H1 (cell line): ENCODE measurements at regions not wholly inside any gene's neighbourhood (a gene's known extent, or its start where the extent isn't known, plus 50 kb on each side); places are given as distances from the start of the nearest gene placed in this dataset.

ENCODE experiments used
- CTCF ChIA-PET: fragments of 300-600 bp; sonication (Branson Sonifier 250); formaldehyde crosslinking; loops from one replicate; lab custom pipeline; 2021; ENCODE audit not compliant: partially characterized antibody; lab: Charles Lee
- POLR2A ChIA-PET: fragments of 300-600 bp; sonication (Branson Sonifier 250); formaldehyde crosslinking; loops from one replicate; lab custom pipeline; 2021; ENCODE audit warnings: inconsistent platforms; ENCODE audit not compliant: partially characterized antibody; lab: Charles Lee
- DNase-seq, 2 experiments: peaks; one replicate each; pipeline versions ENCODE4 v3.0.0 to v3.0.0-alpha.2; 2010 to 2022; ENCODE audit warnings: low spot score in 2 of 2, low read depth in 1 of 2, mixed read lengths in 1 of 2
- FAIRE-seq: peaks from 2 replicates; lab custom pipeline; 2011; peaks lifted over from hg19 to GRCh38; lab: Jason Lieb, UNC
- H2AFZ ChIP-seq: 2 replicates; pipeline ENCODE4 v1.8.1; 2012; ENCODE audit warnings: low read length, inconsistent platforms
- H2AK5ac ChIP-seq: 2 replicates; pipeline ENCODE4 v1.6.1; 2013; ENCODE audit warnings: low read depth, low read length
- H2BK120ac ChIP-seq: replicated peaks from 2 replicates; pipeline ENCODE3; 2013; ENCODE audit warnings: low read depth, low read length, inconsistent platforms
- H2BK12ac ChIP-seq: 2 replicates; pipeline ENCODE4 v1.6.1; 2013; ENCODE audit warnings: low read depth, low read length
- H2BK15ac ChIP-seq: 2 replicates; pipeline ENCODE4 v1.6.1; 2013; ENCODE audit warnings: low read length
- H2BK20ac ChIP-seq: 2 replicates; pipeline ENCODE4 v1.6.1; 2013; ENCODE audit warnings: low read length
- H2BK5ac ChIP-seq: 2 replicates; pipeline ENCODE4 v1.6.1; 2013; ENCODE audit warnings: low read depth, low read length
- H3K14ac ChIP-seq: 2 replicates; pipeline ENCODE4 v1.6.1; 2013; ENCODE audit warnings: inconsistent platforms; ENCODE audit not compliant: insufficient read length
- H3K18ac ChIP-seq: 2 replicates; pipeline ENCODE4 v1.6.1; 2013; ENCODE audit warnings: low read length; ENCODE audit errors: extremely low read depth
- H3K23ac ChIP-seq: 2 replicates; pipeline ENCODE4 v1.6.1; 2013; ENCODE audit warnings: inconsistent platforms; ENCODE audit not compliant: insufficient read length
- H3K23me2 ChIP-seq: 2 replicates; pipeline ENCODE4 v1.6.1; 2013; ENCODE audit warnings: low read depth, low read length
- H3K27ac ChIP-seq: 2 replicates; pipeline ENCODE4 v1.6.1; 2011; ENCODE audit warnings: low read depth, low read length, inconsistent platforms
- H3K27me3 ChIP-seq, 4 experiments: replicated peaks in 1 of 4; 1 replicate in 1 of 4; 2 replicates in 3 of 4; pipeline versions ENCODE4 v1.6.1 to v1.8.1; 2011 to 2013; ENCODE audit warnings: low read length in 3 of 4, mild to moderate bottlenecking in 3 of 4, inconsistent platforms in 2 of 4, mixed read lengths in 2 of 4, moderate library complexity in 1 of 4; ENCODE audit not compliant: control insufficient read depth in 3 of 4, insufficient read depth in 3 of 4; ENCODE audit errors: extremely low read depth in 1 of 4
- H3K36me3 ChIP-seq, 4 experiments: 2 replicates each; pipeline versions ENCODE4 v1.6.1 to v1.8.1; 2011 to 2013; ENCODE audit warnings: mild to moderate bottlenecking in 4 of 4, low read length in 3 of 4, moderate library complexity in 2 of 4, control low read depth in 1 of 4, inconsistent platforms in 1 of 4; ENCODE audit not compliant: insufficient read depth in 4 of 4, control insufficient read depth in 2 of 4
- H3K4ac ChIP-seq: replicated peaks from 2 replicates; pipeline ENCODE3; 2013; ENCODE audit warnings: low read length, low read depth, mixed read lengths, inconsistent platforms; ENCODE audit not compliant: insufficient read length
- H3K4me1 ChIP-seq, 4 experiments: replicated peaks in 1 of 4; 1 replicate in 1 of 4; 2 replicates in 3 of 4; pipeline versions ENCODE4 v1.6.1 to v1.8.1; 2011 to 2013; ENCODE audit warnings: low read length in 3 of 4, inconsistent platforms in 2 of 4, mixed read lengths in 1 of 4; ENCODE audit not compliant: insufficient read depth in 4 of 4, control insufficient read depth in 3 of 4
- H3K4me2 ChIP-seq, 2 experiments: 2 replicates each; pipeline versions ENCODE4 v1.6.1 to v1.8.1; 2011 to 2013; ENCODE audit warnings: low read depth in 2 of 2, low read length in 2 of 2, control low read depth in 1 of 2, inconsistent platforms in 1 of 2, mild to moderate bottlenecking in 1 of 2; ENCODE audit not compliant: insufficient read depth in 1 of 2
- H3K4me3 ChIP-seq, 4 experiments: fragments of 200-600, 300-600 bp in 1 of 4; sonication (generic), shearing (Covaris generic), sonication (Bioruptor Twin) in 1 of 4; 2 replicates each; pipeline versions ENCODE4 v1.5.1 to v1.8.1; 2011 to 2016; ENCODE audit warnings: low read length in 4 of 4, low read depth in 3 of 4, control low read depth in 2 of 4, inconsistent platforms in 2 of 4, mild to moderate bottlenecking in 2 of 4, mixed read lengths in 1 of 4, moderate library complexity in 1 of 4; ENCODE audit not compliant: insufficient read depth in 2 of 4; ENCODE audit errors: extremely low read depth in 1 of 4
- H3K56ac ChIP-seq: replicated peaks from 2 replicates; pipeline ENCODE3; 2013; ENCODE audit warnings: low read depth, mild to moderate bottlenecking, mixed read lengths, low read length, inconsistent platforms; ENCODE audit not compliant: insufficient read length
- H3K79me1 ChIP-seq: 2 replicates; pipeline ENCODE4 v1.6.1; 2013; ENCODE audit warnings: low read depth, low read length, control low read depth
- H3K79me2 ChIP-seq, 2 experiments: 2 replicates each; pipeline versions ENCODE4 v1.6.1 to v1.8.1; 2012 to 2013; ENCODE audit warnings: low read length in 2 of 2, mild to moderate bottlenecking in 2 of 2, inconsistent platforms in 1 of 2; ENCODE audit not compliant: insufficient read depth in 2 of 2, control insufficient read depth in 1 of 2
- H3K9ac ChIP-seq, 4 experiments: replicated peaks in 1 of 4; 1 replicate in 1 of 4; 2 replicates in 3 of 4; pipeline versions ENCODE4 v1.6.1 to v1.8.1; 2011 to 2013; ENCODE audit warnings: low read depth in 3 of 4, low read length in 3 of 4, control low read depth in 2 of 4, mild to moderate bottlenecking in 2 of 4, moderate library complexity in 2 of 4, inconsistent platforms in 1 of 4; ENCODE audit errors: extremely low read depth in 1 of 4
- H3K9me3 ChIP-seq, 2 experiments: 2 replicates each; pipeline versions ENCODE4 v1.6.1 to v1.8.1; 2012 to 2013; ENCODE audit warnings: mild to moderate bottlenecking in 2 of 2, moderate library complexity in 2 of 2, control low read depth in 1 of 2, inconsistent platforms in 1 of 2, low read depth in 1 of 2, low read length in 1 of 2, mixed read lengths in 1 of 2; ENCODE audit not compliant: insufficient read depth in 2 of 2
- H4K20me1 ChIP-seq, 2 experiments: replicated peaks in 1 of 2; 2 replicates each; pipeline versions ENCODE3 to v1.8.1; 2011 to 2013; ENCODE audit warnings: inconsistent platforms in 2 of 2, low read length in 2 of 2, mild to moderate bottlenecking in 1 of 2; ENCODE audit not compliant: insufficient read depth in 2 of 2, control insufficient read depth in 1 of 2
- H4K5ac ChIP-seq: 2 replicates; pipeline ENCODE4 v1.6.1; 2013; ENCODE audit warnings: low read length, low read depth, mixed read lengths, inconsistent platforms; ENCODE audit not compliant: insufficient read length
- H4K8ac ChIP-seq: 2 replicates; pipeline ENCODE4 v1.8.0; 2013; ENCODE audit warnings: mild to moderate bottlenecking, moderate library complexity, low read length, inconsistent platforms; ENCODE audit not compliant: insufficient read depth; ENCODE audit errors: extremely low read depth
- H4K91ac ChIP-seq: replicated peaks from 2 replicates; pipeline ENCODE3; 2013; ENCODE audit warnings: low read length, mixed read lengths, inconsistent platforms; ENCODE audit not compliant: insufficient read length
- ASH2L ChIP-seq: fragments of 200-600, 300-600 bp; sonication (generic); IDR thresholded peaks from one replicate; pipeline ENCODE4 v1.7.1; 2017; ENCODE audit warnings: low read length
- CEBPB ChIP-seq: IDR thresholded peaks from 2 replicates; pipeline ENCODE4 v1.6.1; 2012; ENCODE audit warnings: low read depth, low read length

- Histone ChIP-seq H2BK15ac (no peak overlapping the region), H3K4me1 (peaks cover 1 to 18% (median 6%) of the 10 kb centered on the region in 4 experiments), H4K8ac (no peak overlapping the region), H3K4me3 (no peak overlapping the region), H3K9ac (no peak overlapping the region), H3K27me3 (no peaks in the 10 kb centered on the region), H3K36me3 (no peaks in the 10 kb centered on the region), H4K91ac (no peak overlapping the region), H3K27ac (no peak overlapping the region), H2BK120ac (no peak overlapping the region), H3K23me2 (no peaks in the 10 kb centered on the region; the same call in 1 of the 2 replicates), H2BK20ac (no peak overlapping the region), H2BK12ac (no peak overlapping the region), H3K4ac (no peak overlapping the region), H3K9me3 (no peaks in the 10 kb centered on the region), H2AFZ (no peak overlapping the region), H3K23ac (no peak overlapping the region), H3K14ac (no peak overlapping the region), H2AK5ac (no peak overlapping the region), H3K56ac (no peak overlapping the region), H3K18ac (no peak overlapping the region), H2BK5ac (no peak overlapping the region), H3K79me2 (no peaks in the 10 kb centered on the region), H4K5ac (no peak overlapping the region), H3K79me1 (no peaks in the 10 kb centered on the region), H3K4me2 (no peak overlapping the region), H4K20me1 (no peaks in the 10 kb centered on the region)
- DNase-seq = no peak
- CTCF ChIA-PET = interaction anchor here (3.8 kb wide), 1 partner anchor 11 kb away, joined by 19 read pairs; no protein-coding TSS in a partner anchor
- POLR2A ChIA-PET = no interaction called here
- TF ChIP-seq ASH2L = no peak
- no peak for TF ChIP-seq CEBPB
- no peak for FAIRE-seq
Observed at GRCh38 chr4:123783921-123784320, 387.3 kb downstream of the SPRY1 start.
